AG09319 (cell line): ENCODE measurements at regions not wholly inside any gene's neighbourhood (a gene's known extent, or its start where the extent isn't known, plus 50 kb on each side); places are given as distances from the start of the nearest gene placed in this dataset.

Experiments
- DNase-seq: peaks from one replicate; pipeline ENCODE4 v3.0.0-alpha.2; 2010; ENCODE audit warnings: low read depth; ENCODE audit errors: extremely low read depth
- TF ChIP-seq, protein P1 (sequence below): IDR thresholded peaks from 2 replicates; pipeline ENCODE4 v1.5.1; 2011; ENCODE audit warnings: low read depth, mild to moderate bottlenecking, inconsistent platforms, low read length, moderate library complexity

DNA sequence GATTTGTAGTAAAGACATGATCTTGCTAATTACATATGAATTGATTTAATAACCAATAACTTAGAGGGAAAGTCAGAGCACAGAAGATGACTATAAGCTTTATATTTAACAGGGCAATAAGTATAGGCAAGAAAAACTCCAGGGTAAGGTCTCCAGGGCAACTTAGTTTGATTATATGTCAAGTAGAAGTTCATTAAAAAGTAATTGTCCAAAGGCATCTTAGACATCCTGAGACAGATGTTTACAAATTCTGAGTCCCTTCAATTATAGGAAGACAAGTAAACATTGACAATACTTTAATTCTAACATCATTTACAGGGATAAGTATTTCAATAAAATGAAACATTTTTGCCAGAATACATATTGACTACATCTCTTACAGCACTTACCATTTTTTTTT is 416.0 kb downstream of the RAP2B start:
- TF ChIP-seq, protein P1, sequence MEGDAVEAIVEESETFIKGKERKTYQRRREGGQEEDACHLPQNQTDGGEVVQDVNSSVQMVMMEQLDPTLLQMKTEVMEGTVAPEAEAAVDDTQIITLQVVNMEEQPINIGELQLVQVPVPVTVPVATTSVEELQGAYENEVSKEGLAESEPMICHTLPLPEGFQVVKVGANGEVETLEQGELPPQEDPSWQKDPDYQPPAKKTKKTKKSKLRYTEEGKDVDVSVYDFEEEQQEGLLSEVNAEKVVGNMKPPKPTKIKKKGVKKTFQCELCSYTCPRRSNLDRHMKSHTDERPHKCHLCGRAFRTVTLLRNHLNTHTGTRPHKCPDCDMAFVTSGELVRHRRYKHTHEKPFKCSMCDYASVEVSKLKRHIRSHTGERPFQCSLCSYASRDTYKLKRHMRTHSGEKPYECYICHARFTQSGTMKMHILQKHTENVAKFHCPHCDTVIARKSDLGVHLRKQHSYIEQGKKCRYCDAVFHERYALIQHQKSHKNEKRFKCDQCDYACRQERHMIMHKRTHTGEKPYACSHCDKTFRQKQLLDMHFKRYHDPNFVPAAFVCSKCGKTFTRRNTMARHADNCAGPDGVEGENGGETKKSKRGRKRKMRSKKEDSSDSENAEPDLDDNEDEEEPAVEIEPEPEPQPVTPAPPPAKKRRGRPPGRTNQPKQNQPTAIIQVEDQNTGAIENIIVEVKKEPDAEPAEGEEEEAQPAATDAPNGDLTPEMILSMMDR: no peak
- DNase-seq: no peak

DNA sequence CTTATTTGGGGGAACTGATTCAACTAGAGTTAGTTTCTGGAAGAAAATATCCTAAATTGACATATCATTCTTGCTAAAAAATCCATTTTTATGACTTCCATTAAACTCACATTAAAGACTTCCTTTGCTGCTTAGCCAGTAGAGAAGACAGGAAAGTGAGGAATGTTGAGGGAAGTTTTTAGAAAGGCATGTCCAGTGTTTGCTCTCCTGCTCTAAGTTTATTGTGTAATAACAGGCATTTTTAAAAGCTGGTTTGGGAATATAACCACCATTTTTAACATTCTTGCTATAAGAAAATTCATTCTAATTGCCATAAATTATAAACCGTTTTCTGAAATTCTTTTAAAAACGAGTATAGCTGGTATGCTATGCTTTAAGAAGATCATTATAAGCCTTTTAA is 428.0 kb downstream of the RAP2B start:
- DNase-seq: no peak
- TF ChIP-seq, protein P1: no peak

DNA sequence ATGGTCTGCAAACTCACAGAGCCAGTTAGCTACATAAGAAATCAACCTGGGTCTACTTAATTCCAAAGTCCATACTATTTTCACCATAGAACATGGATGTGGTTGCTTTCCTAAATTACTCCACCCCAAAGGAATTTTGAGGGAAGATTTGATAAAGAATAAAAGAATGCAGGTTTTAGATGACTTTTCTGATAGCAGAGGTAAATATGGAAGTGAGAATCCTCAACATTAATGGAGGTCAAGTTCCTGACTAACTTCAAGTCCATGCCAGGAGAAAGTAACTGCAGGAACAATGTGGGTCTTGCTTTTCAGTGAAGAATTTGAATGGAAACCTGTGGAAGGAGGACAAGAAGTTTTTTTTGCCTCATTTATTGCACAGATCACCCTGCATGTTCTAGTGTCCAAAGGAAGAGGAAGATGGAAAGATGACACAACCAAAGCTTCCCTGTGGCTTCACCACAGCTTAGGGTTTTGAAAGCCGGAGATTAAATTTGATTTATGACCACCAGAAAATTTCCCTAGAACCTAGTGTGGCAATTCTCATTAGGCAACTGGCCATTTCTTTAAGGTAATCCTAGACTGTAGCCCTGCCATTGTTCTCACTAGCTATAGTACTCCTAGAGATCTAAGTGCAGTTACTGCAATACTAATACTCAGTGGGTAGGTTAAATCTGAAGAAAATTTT is 429.7 kb downstream of the RAP2B start:
- DNase-seq: no peak
- TF ChIP-seq, protein P1: no peak

DNA sequence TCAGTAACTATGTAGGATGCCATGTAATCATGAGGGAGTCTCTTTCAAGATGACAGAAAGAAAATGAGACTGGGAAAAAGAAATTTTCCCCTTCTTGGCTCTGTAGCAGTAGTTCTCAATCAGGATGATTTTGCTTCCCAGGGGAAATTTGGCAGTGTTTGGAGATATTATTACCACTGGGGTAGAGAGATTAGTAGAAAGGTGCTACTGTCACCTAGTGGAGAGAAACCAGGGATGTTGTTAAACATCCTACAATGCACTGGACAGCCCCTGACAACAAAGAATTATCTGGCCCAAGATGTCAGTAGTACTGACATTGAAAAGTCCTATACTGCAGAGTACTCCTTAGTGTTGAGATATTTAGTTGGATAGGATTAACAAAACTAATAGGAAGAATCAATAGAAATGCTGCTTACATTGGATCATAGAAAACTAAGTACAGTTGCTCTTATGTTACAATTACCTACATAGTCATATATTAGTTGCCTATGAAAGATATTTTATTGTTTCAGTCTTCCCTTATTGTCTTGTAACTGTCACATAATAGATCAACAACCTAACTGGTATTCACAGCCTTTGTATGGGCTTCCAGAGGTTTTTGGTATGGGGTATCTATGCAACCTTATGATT is 433.3 kb downstream of the RAP2B start:
- DNase-seq: no peak
- TF ChIP-seq, protein P1: peak; percentile 66

DNA sequence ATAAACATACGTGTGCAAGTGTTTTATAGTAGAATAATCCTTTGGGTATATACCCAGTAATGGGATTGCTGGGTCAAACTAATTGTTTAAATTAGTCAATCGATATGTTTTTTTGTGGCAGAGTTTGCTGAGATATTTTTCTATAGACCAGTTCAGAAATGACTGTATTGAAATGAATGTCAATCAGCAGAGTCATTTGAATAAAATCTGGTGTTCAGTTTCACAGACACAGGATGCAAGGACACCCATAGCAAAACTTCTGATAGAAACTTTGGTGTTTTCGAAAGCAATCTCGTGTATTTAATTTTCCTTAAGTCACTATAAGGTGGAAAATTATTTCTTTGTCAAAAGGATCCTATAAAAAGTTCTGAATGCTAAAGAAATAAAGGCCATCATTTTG is 434.4 kb downstream of the RAP2B start:
- DNase-seq: no peak
- TF ChIP-seq, protein P1: no peak

DNA sequence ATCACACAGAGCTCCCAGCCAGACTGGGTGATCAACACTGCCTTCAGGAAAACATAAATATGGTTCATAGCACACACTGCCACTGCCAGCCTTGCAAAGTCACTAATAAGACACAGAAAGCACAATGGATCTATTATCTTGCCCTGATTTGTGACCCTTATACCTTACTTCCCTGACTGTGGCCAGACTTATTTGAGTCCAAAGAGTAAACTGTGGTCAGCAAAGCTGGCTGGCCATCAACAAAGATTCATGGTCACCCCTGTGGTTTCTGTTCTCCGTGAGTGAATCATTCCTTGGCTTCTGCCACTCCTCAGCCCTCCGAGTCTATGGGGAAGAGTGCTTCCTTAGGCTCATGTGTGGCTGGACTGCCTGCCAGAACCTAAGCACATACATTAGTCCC is 437.7 kb downstream of the RAP2B start:
- TF ChIP-seq, protein P1: no peak
- peak; percentile 73 for DNase-seq

DNA sequence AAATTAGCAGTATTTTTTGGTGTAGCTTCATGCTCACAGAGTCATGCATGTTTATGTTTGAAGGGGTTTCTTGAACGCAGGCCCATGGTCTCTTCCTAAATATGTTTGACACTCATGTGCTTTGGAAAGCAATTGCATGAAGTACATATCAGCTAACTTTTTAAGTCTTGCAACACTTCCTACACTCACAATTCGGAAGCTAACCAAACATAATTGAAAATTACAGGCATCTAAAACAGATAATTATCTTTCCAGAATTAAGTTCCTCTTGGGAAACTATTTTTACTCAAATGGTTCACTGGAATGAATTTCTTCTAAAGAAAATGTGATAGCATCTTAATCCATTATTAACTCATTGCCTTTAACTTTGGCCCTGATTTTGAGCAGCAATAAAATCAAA is 438.9 kb downstream of the RAP2B start:
- no peak for DNase-seq
- TF ChIP-seq, protein P1: no peak
